ENCODE measurements at regions not wholly inside any gene's neighbourhood (a gene's known extent, or its start where the extent isn't known, plus 50 kb on each side); places are given as distances from the start of the nearest gene placed in this dataset.

DNA sequence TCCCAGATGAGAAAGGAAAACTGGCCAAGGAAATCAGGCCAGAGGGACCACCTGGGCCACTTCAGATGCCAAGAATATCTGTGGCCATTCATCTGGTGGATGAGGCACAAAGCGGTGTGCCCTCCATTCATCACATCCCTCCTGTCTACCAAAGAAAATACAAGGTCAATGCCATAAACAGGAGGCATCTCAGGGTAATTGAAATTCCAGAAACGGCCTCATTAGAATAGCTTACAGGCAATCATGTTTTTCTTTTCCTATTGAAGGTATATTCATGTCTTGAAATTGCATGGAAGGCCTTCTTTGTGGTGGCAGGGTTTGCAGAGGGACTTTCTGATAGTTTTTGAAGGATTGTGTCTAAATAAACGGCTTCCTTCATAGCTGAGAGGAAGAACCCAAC is 578.3 kb downstream of the HAO1 start:
- Histone ChIP-seq H3K27me3 (ENCODE audit: insufficient read depth, low read length) (no peaks in the 10 kb centered on the region), H4K12ac (ENCODE audit: low read depth, low read length) (no peak overlapping the region), H4K8ac (ENCODE audit: low read depth, low read length) (no peak overlapping the region), H2BK5ac (ENCODE audit: low read depth, low read length, poor library complexity) (no peak overlapping the region), H2BK120ac (ENCODE audit: insufficient read depth, low read length, poor library complexity) (no peak overlapping the region), H2AK5ac (ENCODE audit: low read length) (no peak overlapping the region), H3K4ac (ENCODE audit: low read depth, low read length) (no peak overlapping the region), H3K18ac (ENCODE audit: low read length) (no peak overlapping the region), H2AFZ (ENCODE audit: insufficient read depth, low read length, poor library complexity) (no peak overlapping the region), H2BK12ac (ENCODE audit: low read length) (no peak overlapping the region), H3K23ac (ENCODE audit: low read length) (no peak overlapping the region), H3K79me1 (ENCODE audit: low read length) (no peaks in the 10 kb centered on the region), H4K91ac (ENCODE audit: low read depth, low read length) (no peak overlapping the region), H3K27ac (ENCODE audit: low read depth, low read length) (no peak overlapping the region), H3K4me1 (ENCODE audit: control insufficient read depth in 1 of 2, insufficient read depth in 2 of 2, low read length in 2 of 2) (no peaks in the 10 kb centered on the region), H3K9me3 (ENCODE audit: insufficient read depth, low read depth, low read length) (peaks cover 2% of the 10 kb centered on the region), H3K14ac (ENCODE audit: low read length) (no peak overlapping the region), H3K4me3 (ENCODE audit: low read depth, low read length) (no peak overlapping the region), H3K9ac (ENCODE audit: low read length) (no peak overlapping the region), H3K4me2 (ENCODE audit: low read length) (no peak overlapping the region), H3K36me3 (ENCODE audit: control insufficient read depth in 1 of 2, insufficient read depth in 2 of 2, low read length in 2 of 2) (no peaks in the 10 kb centered on the region), H3K79me2 (ENCODE audit: control insufficient read depth, insufficient read depth, low read length, poor library complexity) (no peaks in the 10 kb centered on the region)
- DNase-seq: no peak
- no CpG with 5 or more reads among the region's 3 CpGs for WGBS (ENCODE audit: extremely low coverage, insufficient coverage, insufficient read length)

DNA sequence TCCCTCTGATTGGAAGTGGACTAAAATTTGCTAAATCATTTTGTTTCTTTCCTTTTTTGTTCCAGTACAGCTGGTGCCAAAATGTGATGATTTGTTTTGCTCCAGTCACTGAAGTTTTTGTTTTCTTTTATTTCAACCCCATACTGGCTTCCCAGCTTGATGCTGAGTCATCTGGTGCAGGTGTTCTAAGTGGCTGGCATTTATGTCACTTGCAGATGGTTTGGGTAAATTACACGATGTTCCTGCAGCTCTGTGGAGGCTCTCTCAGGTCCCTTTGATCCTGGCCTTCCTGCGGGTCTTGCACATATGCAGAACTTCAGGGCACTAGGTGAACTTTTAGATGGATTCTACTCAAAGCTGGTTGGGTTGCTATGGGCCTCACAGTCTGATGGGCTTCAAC is 577.7 kb downstream of the HAO1 start:
- H2AFZ ChIP-seq (ENCODE audit: insufficient read depth, low read length, poor library complexity): no peak overlapping the region
- no peak overlapping the region for H3K27ac ChIP-seq (ENCODE audit: low read depth, low read length)

DNA sequence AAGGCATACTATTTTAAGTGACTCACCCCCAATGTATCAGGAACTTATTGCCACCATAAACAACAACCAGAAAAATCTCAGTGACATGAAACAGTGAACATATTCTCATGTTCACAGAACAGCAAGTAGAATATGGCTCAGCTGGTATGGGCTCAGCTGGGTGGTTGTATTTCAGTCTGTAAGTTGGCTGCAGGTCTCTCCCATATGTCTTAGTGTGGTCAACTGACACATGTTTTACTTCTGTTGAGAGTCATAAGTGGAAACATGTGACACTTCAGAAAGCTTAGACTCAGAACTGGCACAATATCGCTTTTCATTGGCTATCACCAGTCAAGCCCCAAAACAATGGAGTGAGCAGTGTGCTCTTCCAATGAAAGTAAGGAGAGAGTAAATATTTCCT is 574.1 kb downstream of the HAO1 start:
- Histone ChIP-seq H3K36me3 (ENCODE audit: control insufficient read depth in 1 of 2, insufficient read depth in 2 of 2, low read length in 2 of 2) (no peaks in the 10 kb centered on the region), H2AFZ (ENCODE audit: insufficient read depth, low read length, poor library complexity) (no peak overlapping the region), H2BK12ac (ENCODE audit: low read length) (no peak overlapping the region), H3K4me2 (ENCODE audit: low read length) (no peak overlapping the region), H3K4ac (ENCODE audit: low read depth, low read length) (no peak overlapping the region), H3K4me3 (ENCODE audit: low read depth, low read length) (no peak overlapping the region), H3K27me3 (ENCODE audit: insufficient read depth, low read length) (no peaks in the 10 kb centered on the region), H3K18ac (ENCODE audit: low read length) (no peak overlapping the region), H3K27ac (ENCODE audit: low read depth, low read length) (no peak overlapping the region), H3K79me2 (ENCODE audit: control insufficient read depth, insufficient read depth, low read length, poor library complexity) (no peaks in the 10 kb centered on the region), H3K23ac (ENCODE audit: low read length) (no peak overlapping the region), H2AK5ac (ENCODE audit: low read length) (no peak overlapping the region), H4K8ac (ENCODE audit: low read depth, low read length) (no peak overlapping the region), H3K79me1 (ENCODE audit: low read length) (no peaks in the 10 kb centered on the region), H2BK120ac (ENCODE audit: insufficient read depth, low read length, poor library complexity) (no peak overlapping the region), H3K9ac (ENCODE audit: low read length) (no peak overlapping the region), H3K4me1 (ENCODE audit: control insufficient read depth in 1 of 2, insufficient read depth in 2 of 2, low read length in 2 of 2) (no peaks in the 10 kb centered on the region), H4K12ac (ENCODE audit: low read depth, low read length) (no peak overlapping the region), H2BK5ac (ENCODE audit: low read depth, low read length, poor library complexity) (no peak overlapping the region), H3K9me3 (ENCODE audit: insufficient read depth, low read depth, low read length) (peaks cover 2% of the 10 kb centered on the region), H4K91ac (ENCODE audit: low read depth, low read length) (no peak overlapping the region), H3K14ac (ENCODE audit: low read length) (no peak overlapping the region)
- no peak for DNase-seq
- WGBS (ENCODE audit: extremely low coverage, insufficient coverage, insufficient read length): no CpG with 5 or more reads among the region's 1 CpG

More for the DNA sequence above, 577.7 kb downstream of the HAO1 start:
- Histone ChIP-seq H3K4ac (ENCODE audit: low read depth, low read length) (no peak overlapping the region), H3K27me3 (ENCODE audit: insufficient read depth, low read length) (no peaks in the 10 kb centered on the region), H3K4me2 (ENCODE audit: low read length) (no peak overlapping the region), H3K79me1 (ENCODE audit: low read length) (no peaks in the 10 kb centered on the region), H4K12ac (ENCODE audit: low read depth, low read length) (no peak overlapping the region), H4K8ac (ENCODE audit: low read depth, low read length) (no peak overlapping the region), H3K36me3 (ENCODE audit: control insufficient read depth in 1 of 2, insufficient read depth in 2 of 2, low read length in 2 of 2) (no peaks in the 10 kb centered on the region), H3K79me2 (ENCODE audit: control insufficient read depth, insufficient read depth, low read length, poor library complexity) (no peaks in the 10 kb centered on the region), H3K9ac (ENCODE audit: low read length) (no peak overlapping the region), H2BK12ac (ENCODE audit: low read length) (no peak overlapping the region), H2BK120ac (ENCODE audit: insufficient read depth, low read length, poor library complexity) (no peak overlapping the region), H3K9me3 (ENCODE audit: insufficient read depth, low read depth, low read length) (peaks cover 2% of the 10 kb centered on the region), H3K14ac (ENCODE audit: low read length) (no peak overlapping the region), H3K18ac (ENCODE audit: low read length) (no peak overlapping the region), H2AK5ac (ENCODE audit: low read length) (no peak overlapping the region), H4K91ac (ENCODE audit: low read depth, low read length) (no peak overlapping the region), H3K4me1 (ENCODE audit: control insufficient read depth in 1 of 2, insufficient read depth in 2 of 2, low read length in 2 of 2) (no peaks in the 10 kb centered on the region), H3K23ac (ENCODE audit: low read length) (no peak overlapping the region), H3K4me3 (ENCODE audit: low read depth, low read length) (no peak overlapping the region), H2BK5ac (ENCODE audit: low read depth, low read length, poor library complexity) (no peak overlapping the region)
- WGBS (ENCODE audit: extremely low coverage, insufficient coverage, insufficient read length): no CpG with 5 or more reads among the region's 2 CpGs
- no peak for DNase-seq

GRCh38 chr20:7371518-7372163 is 568.6 kb downstream of the HAO1 start:
- no peaks in the 10 kb centered on the region for H3K36me3 ChIP-seq (ENCODE audit: control insufficient read depth in 1 of 2, insufficient read depth in 2 of 2, low read length in 2 of 2)
- H2BK12ac ChIP-seq (ENCODE audit: low read length): no peak overlapping the region
- H3K18ac ChIP-seq (ENCODE audit: low read length): no peak overlapping the region
- no peak overlapping the region for H3K27ac ChIP-seq (ENCODE audit: low read depth, low read length)
- H4K8ac ChIP-seq (ENCODE audit: low read depth, low read length): no peak overlapping the region
- no peak overlapping the region for H2AFZ ChIP-seq (ENCODE audit: insufficient read depth, low read length, poor library complexity)
- H3K14ac ChIP-seq (ENCODE audit: low read length): no peak overlapping the region
- H3K79me1 ChIP-seq (ENCODE audit: low read length): no peaks in the 10 kb centered on the region
- H4K12ac ChIP-seq (ENCODE audit: low read depth, low read length): no peak overlapping the region
- WGBS (ENCODE audit: extremely low coverage, insufficient coverage, insufficient read length): no CpG with 5 or more reads among the region's 3 CpGs
- no peak overlapping the region for H3K9ac ChIP-seq (ENCODE audit: low read length)
- H3K4me3 ChIP-seq (ENCODE audit: low read depth, low read length): no peak overlapping the region
- no peak overlapping the region for H3K23ac ChIP-seq (ENCODE audit: low read length)
- no peaks in the 10 kb centered on the region for H3K79me2 ChIP-seq (ENCODE audit: control insufficient read depth, insufficient read depth, low read length, poor library complexity)
- DNase-seq: no peak
- H3K4me2 ChIP-seq (ENCODE audit: low read length): no peak overlapping the region
- H2BK120ac ChIP-seq (ENCODE audit: insufficient read depth, low read length, poor library complexity): no peak overlapping the region
- H3K4me1 ChIP-seq (ENCODE audit: control insufficient read depth in 1 of 2, insufficient read depth in 2 of 2, low read length in 2 of 2): no peaks in the 10 kb centered on the region
- H2BK5ac ChIP-seq (ENCODE audit: low read depth, low read length, poor library complexity): no peak overlapping the region
- no peaks in the 10 kb centered on the region for H3K27me3 ChIP-seq (ENCODE audit: insufficient read depth, low read length)
- H4K91ac ChIP-seq (ENCODE audit: low read depth, low read length): no peak overlapping the region
- no peak overlapping the region for H3K4ac ChIP-seq (ENCODE audit: low read depth, low read length)
- no peaks in the 10 kb centered on the region for H3K9me3 ChIP-seq (ENCODE audit: insufficient read depth, low read depth, low read length)
- no peak overlapping the region for H2AK5ac ChIP-seq (ENCODE audit: low read length)

Measured in trophoblast cell (in vitro differentiated cells and primary cell).